Lung (tissue), 11 donors: ENCODE measurements at regions not wholly inside any gene's neighbourhood (a gene's known extent, or its start where the extent isn't known, plus 50 kb on each side); places are given as distances from the start of the nearest gene placed in this dataset.

Experiments
- ATAC-seq: fragments of 200-7000 bp; cut with Tn5 transposase; one replicate; pipeline ENCODE4 v1.9.1; 2020; ENCODE audit warnings: moderate number of reproducible peaks; ENCODE audit not compliant: insufficient read depth, low FRiP score
- DNase-seq, 3 donors: peaks; one replicate each; pipeline ENCODE4 v3.0.0-alpha.2; 2013 to 2017
- H3K27ac ChIP-seq, 2 donors: one replicate each; pipeline ENCODE4 v1.5.1; 2013; ENCODE audit warnings: mild to moderate bottlenecking in 2 of 2, moderate library complexity in 2 of 2, control low read depth in 1 of 2, inconsistent platforms in 1 of 2, low read depth in 1 of 2, low read length in 1 of 2
- H3K27me3 ChIP-seq, 3 donors: one replicate each; pipeline ENCODE4 v1.5.1; 2013; ENCODE audit warnings: low read length in 2 of 3; ENCODE audit not compliant: control insufficient read depth in 3 of 3, insufficient read depth in 3 of 3
- H3K36me3 ChIP-seq, 4 donors: one replicate each; pipeline ENCODE4 v1.5.1; 2013; ENCODE audit warnings: low read length in 4 of 4, mild to moderate bottlenecking in 1 of 4, moderate library complexity in 1 of 4; ENCODE audit not compliant: control insufficient read depth in 4 of 4, insufficient read depth in 4 of 4
- H3K4me1 ChIP-seq, 5 donors: one replicate each; pipeline ENCODE4 v1.5.1; 2013; ENCODE audit warnings: low read length in 5 of 5, mild to moderate bottlenecking in 2 of 5, moderate library complexity in 1 of 5; ENCODE audit not compliant: control insufficient read depth in 5 of 5, insufficient read depth in 5 of 5
- H3K4me3 ChIP-seq: one replicate; pipeline ENCODE4 v1.5.1; 2013; ENCODE audit warnings: mild to moderate bottlenecking, control low read depth, moderate library complexity
- H3K9ac ChIP-seq, 2 donors: one replicate each; pipeline ENCODE4 v1.5.1; 2013; ENCODE audit warnings: low read length in 2 of 2, control low read depth in 1 of 2; ENCODE audit not compliant: insufficient read depth in 1 of 2
- H3K9me3 ChIP-seq, 4 donors: one replicate each; pipeline ENCODE4 v1.5.1; 2013; ENCODE audit warnings: low read length in 3 of 4, mild to moderate bottlenecking in 1 of 4, moderate library complexity in 1 of 4; ENCODE audit not compliant: control insufficient read depth in 4 of 4, insufficient read depth in 3 of 4
- WGBS, 2 donors: extraction: QIAGEN DNeasy Blood & Tissue Kit; methylation state at CpG; one replicate each; pipeline ENCODE4 v1.1.7; 2013; 5-methylcytosine and 5-hydroxymethylcytosine counted together
- TF ChIP-seq, protein P1 (sequence below): IDR thresholded peaks from 2 replicates; pipeline ENCODE4 v1.5.1; 2012; ENCODE audit warnings: mild to moderate bottlenecking; ENCODE audit errors: control extremely low read depth, extremely low read depth
- donor health status: control.
- donor health status: control.
- donor health status: Bipolar disorder and iron deficiency.
- donor health status: healthy.
- donor health status: DM: yes; HTN: yes; CAD: no.

DNA sequence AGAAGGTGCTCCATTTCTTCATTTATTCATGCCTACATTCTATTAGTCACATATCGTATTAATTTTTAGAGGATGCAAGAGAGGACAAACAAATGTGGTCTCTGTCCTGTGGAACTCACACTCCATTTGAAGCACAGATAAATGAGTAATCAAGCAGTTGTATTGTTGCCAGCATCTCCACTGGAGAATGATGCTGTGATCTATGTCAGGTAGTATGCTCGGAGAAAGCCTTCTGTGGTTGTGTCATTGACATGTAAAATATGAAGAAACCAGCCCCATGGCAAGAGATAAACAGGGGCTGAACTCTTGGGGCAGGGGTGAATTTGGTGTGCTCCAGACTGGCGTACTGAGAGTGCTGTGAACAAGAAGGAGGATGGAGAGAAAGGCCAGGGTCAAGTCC, 101.2 kb downstream of the FASLG start:
- TF ChIP-seq, protein P1, sequence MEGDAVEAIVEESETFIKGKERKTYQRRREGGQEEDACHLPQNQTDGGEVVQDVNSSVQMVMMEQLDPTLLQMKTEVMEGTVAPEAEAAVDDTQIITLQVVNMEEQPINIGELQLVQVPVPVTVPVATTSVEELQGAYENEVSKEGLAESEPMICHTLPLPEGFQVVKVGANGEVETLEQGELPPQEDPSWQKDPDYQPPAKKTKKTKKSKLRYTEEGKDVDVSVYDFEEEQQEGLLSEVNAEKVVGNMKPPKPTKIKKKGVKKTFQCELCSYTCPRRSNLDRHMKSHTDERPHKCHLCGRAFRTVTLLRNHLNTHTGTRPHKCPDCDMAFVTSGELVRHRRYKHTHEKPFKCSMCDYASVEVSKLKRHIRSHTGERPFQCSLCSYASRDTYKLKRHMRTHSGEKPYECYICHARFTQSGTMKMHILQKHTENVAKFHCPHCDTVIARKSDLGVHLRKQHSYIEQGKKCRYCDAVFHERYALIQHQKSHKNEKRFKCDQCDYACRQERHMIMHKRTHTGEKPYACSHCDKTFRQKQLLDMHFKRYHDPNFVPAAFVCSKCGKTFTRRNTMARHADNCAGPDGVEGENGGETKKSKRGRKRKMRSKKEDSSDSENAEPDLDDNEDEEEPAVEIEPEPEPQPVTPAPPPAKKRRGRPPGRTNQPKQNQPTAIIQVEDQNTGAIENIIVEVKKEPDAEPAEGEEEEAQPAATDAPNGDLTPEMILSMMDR = no peak
- Histone ChIP-seq H3K9ac (no peak overlapping the region), H3K36me3 (no peaks in the 10 kb centered on the region), H3K4me1 (no peaks in the 10 kb centered on the region), H3K4me3 (no peak overlapping the region), H3K27me3 (no peaks in the 10 kb centered on the region), H3K27ac (no peak overlapping the region), H3K9me3 (no peaks in the 10 kb centered on the region)
- ATAC-seq (no peak), DNase-seq (no peak)
- WGBS, 2 donors = 86 to 94% methylated on average over 3 of the region's 3 CpGs

DNA sequence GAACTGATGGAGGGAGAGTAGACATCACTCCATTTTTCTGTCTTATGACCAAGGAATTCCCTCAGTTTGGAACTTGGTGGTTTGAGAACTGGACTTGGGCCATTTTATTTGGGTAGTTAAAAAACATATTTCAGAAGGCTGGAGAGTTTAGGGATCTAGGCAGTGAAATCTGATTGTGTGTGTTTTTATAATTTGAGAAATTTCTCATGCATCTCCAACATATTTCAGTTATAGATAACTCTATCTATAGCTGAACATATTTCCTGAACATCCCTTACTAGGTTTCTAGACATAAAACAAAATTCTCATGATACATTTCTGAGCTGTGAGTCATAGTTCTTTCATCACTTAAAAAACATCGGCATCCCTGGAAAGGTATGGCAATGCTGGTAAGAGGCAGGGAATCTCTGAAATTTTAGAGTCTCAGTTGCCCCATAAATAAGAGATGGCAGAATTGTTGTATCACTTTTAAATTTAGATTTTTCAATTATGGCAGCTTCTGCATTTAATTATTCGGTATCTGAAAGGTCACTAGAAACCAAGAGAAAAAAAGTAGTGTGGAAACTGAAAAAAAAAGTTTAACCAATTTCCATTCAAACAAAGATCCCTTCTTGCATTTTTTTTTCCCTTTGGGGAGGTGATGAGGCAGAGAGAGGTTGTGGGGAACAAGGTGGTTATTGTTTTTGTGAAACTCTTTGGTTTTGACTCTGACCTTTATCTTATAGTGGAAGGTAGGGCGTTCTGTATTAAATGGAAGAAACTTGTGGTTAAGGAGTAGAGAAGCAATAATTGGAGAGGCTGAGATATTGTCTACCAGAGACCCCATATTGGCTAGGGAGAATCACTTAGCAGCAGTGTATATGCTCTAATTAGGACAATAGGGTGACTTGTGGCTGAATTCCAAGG, 102.9 kb downstream of the FASLG start:
- no peak overlapping the region for H3K4me3 ChIP-seq
- no peaks in the 10 kb centered on the region for H3K36me3 ChIP-seq
- H3K9ac ChIP-seq = no peak overlapping the region
- 78 to 92% methylated on average over 3 of the region's 3 CpGs for WGBS, 2 donors
- H3K4me1 ChIP-seq = no peaks in the 10 kb centered on the region
- no peak overlapping the region for H3K27ac ChIP-seq
- no peak for DNase-seq
- ATAC-seq = no peak
- no peaks in the 10 kb centered on the region for H3K27me3 ChIP-seq
- TF ChIP-seq, protein P1 = no peak
- no peaks in the 10 kb centered on the region for H3K9me3 ChIP-seq

DNA sequence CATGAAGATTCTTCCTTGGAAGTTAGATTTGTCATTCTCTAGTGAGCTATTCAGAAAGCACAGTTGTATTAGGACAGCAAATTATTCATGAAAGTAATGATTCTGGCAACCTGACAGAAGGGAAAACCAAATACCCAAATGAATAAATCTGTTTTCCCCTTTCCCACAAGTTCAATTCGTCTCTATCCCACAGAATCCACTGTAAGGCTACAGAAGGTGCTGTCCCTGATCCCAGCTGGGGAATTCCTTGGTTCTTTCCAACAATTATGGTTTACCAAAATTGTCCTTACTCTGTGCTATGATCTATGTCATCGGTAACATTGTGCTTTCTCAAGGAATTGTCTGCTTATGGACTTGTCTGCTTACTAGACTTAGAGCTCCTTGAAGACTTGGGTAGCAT, 104.2 kb downstream of the FASLG start:
- H3K4me1 ChIP-seq = no peaks in the 10 kb centered on the region
- H3K4me3 ChIP-seq = no peak overlapping the region
- DNase-seq (no peak), ATAC-seq (no peak)
- TF ChIP-seq, protein P1 = no peak
- H3K27ac ChIP-seq = no peak overlapping the region
- H3K9ac ChIP-seq = no peak overlapping the region
- no peaks in the 10 kb centered on the region for H3K27me3 ChIP-seq
- H3K36me3 ChIP-seq = no peaks in the 10 kb centered on the region
- no peaks in the 10 kb centered on the region for H3K9me3 ChIP-seq
- 84 to 95% methylated on average over 2 of the region's 2 CpGs for WGBS, 2 donors

DNA sequence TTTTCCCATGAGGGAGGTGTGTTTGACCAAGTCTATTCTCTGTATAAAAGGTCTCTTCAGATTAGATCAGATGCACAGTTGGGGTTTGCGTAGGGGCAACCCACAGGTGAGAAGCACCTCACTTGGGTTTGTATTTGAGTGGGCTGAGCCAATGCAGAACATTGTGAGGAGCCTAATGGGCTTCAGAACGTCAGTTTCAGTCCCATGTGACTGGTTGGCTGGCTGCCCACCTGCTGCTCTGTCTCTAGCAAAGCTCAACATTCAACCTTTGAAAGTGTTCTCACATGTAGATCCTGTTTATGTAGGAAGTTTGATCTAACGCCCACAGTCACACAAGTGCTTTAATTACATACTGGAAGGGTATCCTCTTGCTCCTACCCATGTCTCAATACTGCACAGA, 105.5 kb downstream of the FASLG start:
- Histone ChIP-seq H3K36me3 (no peaks in the 10 kb centered on the region), H3K4me3 (no peak overlapping the region), H3K9me3 (no peaks in the 10 kb centered on the region), H3K27me3 (no peaks in the 10 kb centered on the region), H3K9ac (no peak overlapping the region), H3K4me1 (no peaks in the 10 kb centered on the region), H3K27ac (no peak overlapping the region)
- 44 to 60% methylated on average over 3 of the region's 3 CpGs for WGBS, 2 donors
- TF ChIP-seq, protein P1 = no peak
- ATAC-seq = no peak
- DNase-seq = peak in 1 of 3 donors; percentile 33
